ENCODE measurements at regions not wholly inside any gene's neighbourhood (a gene's known extent, or its start where the extent isn't known, plus 50 kb on each side); places are given as distances from the start of the nearest gene placed in this dataset.

DNA sequence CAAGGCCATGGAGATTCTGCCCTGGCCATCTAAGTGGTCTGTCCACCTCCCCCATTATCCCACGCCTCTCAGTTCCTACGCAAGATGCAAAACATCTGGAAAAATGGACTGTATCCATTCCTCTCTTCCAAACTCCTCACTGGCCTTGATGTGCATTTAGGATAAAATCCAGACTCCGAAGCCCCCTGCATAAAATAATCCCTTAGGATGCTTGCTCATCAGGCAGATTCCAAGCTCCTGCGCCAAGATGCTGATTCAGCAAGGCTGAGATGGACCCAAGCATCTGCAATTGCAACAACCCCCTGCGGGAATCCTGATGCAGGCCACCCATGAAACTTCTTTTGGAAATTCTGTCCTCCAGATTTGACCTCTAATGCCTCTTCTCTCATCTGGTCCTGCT is 81.6 kb downstream of the SPRING1 start:
- CTCF ChIA-PET: no interaction called here
- POLR2A ChIA-PET: no interaction called here

- ChIA-PET CTCF (no interaction called here), POLR2A (no interaction called here)
These were observed 83.6 kb downstream of the SPRING1 start for GRCh38 chr12:116654226-116654743.

DNA sequence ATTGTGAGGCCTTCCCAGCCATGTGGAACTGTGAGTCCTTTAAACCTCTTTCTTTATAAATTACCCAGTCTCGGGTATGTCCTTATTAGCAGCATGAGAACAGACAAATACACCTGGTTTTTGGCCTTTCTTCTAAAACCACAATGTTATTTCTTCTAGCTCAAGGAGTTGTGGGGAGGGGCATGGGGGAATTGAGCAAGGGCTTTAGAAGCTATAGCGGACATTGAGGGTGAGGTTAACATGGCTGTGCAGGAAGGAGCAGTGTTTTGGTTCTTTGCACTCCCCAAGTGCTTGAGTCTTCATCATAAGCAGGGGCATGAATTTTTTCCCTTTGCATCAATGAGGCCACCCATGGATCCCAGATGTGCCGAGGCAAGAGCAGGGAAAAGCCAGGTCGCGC is 86.8 kb downstream of the SPRING1 start:
- POLR2A ChIA-PET: no interaction called here
- CTCF ChIA-PET: no interaction called here

- CTCF ChIA-PET: no interaction called here
- POLR2A ChIA-PET: no interaction called here
These were observed 87.2 kb downstream of the SPRING1 start for GRCh38 chr12:116650585-116651087.

DNA sequence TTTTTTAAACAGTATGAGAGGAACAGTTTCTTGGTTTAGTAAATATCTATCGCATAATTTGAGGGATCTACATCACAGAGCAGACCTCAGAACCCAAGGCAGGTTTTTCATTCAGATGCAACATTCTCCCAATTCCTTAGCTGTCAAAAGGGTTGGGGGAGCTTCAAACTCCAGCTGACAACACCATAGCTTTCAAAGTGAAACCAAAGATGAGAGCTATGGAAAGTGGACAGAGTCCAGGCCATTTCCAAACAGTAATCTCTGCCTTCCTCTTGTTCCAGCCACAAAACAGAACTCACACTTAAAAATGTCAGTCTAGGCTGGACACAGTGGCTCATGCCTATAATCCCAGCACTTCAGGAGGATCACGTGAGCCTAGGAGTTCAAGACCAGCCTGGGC is 87.8 kb downstream of the SPRING1 start:
- ChIA-PET CTCF (no interaction called here), POLR2A (no interaction called here)

DNA sequence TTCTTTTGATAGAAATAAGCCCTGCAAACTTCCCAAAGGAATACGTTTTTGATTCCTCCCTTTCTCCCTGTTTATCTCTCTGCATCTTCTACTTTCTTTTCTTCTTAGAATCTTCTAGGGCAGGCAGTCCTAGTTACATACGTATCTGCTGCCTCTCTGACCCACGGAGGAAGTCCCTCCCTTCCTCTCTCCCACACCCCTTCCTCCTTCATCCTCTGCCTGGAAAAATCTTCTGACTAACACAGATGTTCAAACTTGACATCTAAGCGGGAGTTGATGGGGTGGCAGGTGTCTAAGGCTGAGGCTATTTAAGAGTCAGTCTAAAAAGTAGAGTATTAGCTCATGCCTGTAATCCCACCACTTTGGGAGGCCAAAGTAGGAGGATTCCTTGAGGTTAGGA is 88.6 kb downstream of the MAP1LC3B2 start:
- ChIA-PET POLR2A (no interaction called here), CTCF (no interaction called here)

- ChIA-PET POLR2A (no interaction called here), CTCF (no interaction called here)
These were observed 87.7 kb downstream of the MAP1LC3B2 start for GRCh38 chr12:116646901-116647300.

- ChIA-PET CTCF (no interaction called here), POLR2A (no interaction called here)
These were observed 85.6 kb downstream of the MAP1LC3B2 start for GRCh38 chr12:116644806-116645205.

GRCh38 chr12:116642683-116643082 is 83.5 kb downstream of the MAP1LC3B2 start:
- ChIA-PET CTCF (no interaction called here), POLR2A (no interaction called here)

GRCh38 chr12:116642106-116642505 is 82.9 kb downstream of the MAP1LC3B2 start:
- CTCF ChIA-PET: no interaction called here
- POLR2A ChIA-PET: no interaction called here

DNA sequence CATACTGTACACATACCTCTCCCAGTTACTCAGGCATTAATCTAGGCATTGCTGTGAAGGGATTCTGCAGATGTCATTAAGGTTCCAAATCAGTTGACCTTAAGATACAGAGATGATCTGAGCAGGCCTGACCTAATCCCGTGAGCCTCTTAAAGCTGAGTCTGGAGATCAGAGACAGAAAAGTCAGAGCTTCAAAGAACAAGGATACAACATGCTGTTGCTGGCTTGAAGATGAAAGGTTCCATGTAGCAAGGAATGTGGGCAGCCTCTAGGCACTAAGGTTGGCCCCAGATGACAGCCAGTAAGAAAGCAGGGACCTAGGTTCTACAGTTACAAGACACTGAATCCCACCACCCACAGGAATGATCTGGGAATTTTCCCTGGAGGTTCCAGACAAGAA is 81.1 kb downstream of the MAP1LC3B2 start:
- POLR2A ChIA-PET: no interaction called here
- CTCF ChIA-PET: no interaction called here

DNA sequence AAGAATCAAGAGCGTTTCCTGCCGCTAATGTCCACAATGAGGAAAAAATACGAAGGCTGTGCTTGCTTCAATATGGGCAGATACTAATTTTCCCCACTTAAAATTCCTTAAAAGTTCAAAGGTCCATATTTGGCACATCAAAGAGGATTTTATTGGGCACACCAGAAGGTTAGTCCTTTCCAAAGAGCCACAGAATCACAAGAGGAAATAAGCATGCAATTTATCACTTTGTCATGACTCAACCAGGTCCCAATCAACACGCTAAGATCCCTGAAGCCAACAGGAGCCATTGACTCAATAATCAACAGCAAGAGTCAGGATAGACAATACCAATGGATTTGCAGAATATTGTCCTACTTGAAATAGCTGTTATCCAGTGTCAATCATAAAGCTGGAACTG is 80.6 kb downstream of the MAP1LC3B2 start:
- POLR2A ChIA-PET: no interaction called here

DNA sequence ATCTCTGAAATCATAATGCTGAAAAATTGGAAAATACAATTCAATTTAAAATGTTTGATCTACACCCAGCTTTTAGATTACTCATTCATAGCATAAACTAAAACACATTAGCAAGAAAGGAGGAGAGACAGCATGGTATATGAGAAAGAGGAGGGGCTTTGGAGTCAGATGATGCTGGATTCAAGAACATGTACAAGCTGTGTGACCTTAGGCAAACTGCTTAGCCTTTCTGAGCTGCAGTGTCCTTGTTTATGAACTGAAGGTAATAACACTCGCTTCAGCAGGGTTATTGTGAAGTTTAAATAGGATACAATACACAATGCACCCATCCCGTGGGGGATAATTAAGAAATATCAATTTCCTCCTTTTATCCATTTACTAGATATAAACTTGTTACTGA is 79.2 kb downstream of the MAP1LC3B2 start:
- ChIA-PET CTCF (no interaction called here), POLR2A (no interaction called here)

More for the DNA sequence above, 80.6 kb downstream of the MAP1LC3B2 start:
- CTCF ChIA-PET: no interaction called here

DNA sequence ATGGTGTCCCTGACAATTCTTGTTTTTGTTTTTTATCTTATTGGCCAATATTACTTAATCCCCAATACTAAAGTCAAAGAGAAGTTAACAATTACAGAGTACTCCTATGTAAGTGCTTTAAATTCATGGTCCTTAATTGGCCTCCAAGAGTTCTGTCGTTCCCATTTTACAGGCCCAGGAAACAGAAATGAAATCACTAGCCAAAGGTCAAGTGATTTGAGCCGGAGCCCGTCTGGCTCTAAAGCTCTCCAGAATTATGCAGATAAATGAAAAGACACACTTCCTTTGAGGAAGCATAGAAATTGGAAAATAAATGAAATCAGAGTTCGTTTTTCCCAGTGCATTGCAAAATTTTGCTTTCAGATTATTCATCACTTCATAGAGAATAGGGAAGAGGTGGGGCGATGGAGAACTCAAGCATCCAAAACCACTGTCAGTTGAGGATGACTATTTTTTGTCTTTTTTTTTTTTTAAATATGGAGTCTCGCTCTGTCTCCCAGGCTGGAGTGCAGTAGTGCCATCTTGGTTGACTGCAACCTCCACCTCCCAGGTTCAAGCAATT is 78.5 kb downstream of the MAP1LC3B2 start:
- CTCF ChIA-PET: no interaction called here

GRCh38 chr12:116636608-116637519 is 77.7 kb downstream of the MAP1LC3B2 start:
- CTCF ChIA-PET: no interaction called here
- POLR2A ChIA-PET: no interaction called here

More for the DNA sequence above, 78.5 kb downstream of the MAP1LC3B2 start:
- POLR2A ChIA-PET: no interaction called here

GRCh38 chr12:116635487-116635886 is 76.3 kb downstream of the MAP1LC3B2 start:
- ChIA-PET CTCF (no interaction called here), POLR2A (no interaction called here)

DNA sequence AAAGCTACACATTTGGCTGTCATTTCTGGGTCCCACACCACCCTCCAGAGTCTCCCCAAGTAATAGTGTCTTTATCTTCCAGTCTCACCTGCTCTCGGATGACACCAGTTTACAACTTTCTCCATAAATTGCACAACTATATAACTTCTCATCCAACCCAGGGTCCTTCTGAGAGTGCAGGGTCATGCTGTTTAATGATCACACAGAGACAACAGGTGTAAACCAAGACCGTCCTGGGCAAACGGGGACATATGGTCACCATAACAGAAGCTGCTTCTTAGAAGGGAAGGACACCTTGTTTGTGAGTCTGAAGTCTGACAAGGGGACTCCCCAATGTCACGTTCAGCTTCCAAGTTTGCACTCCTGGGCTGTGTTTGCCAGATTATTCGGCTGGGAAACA is 74.3 kb downstream of the MAP1LC3B2 start:
- ChIA-PET POLR2A (no interaction called here), CTCF (no interaction called here)

- POLR2A ChIA-PET: no interaction called here
- CTCF ChIA-PET: no interaction called here
These were observed 72.4 kb downstream of the MAP1LC3B2 start for GRCh38 chr12:116631619-116632018.

DNA sequence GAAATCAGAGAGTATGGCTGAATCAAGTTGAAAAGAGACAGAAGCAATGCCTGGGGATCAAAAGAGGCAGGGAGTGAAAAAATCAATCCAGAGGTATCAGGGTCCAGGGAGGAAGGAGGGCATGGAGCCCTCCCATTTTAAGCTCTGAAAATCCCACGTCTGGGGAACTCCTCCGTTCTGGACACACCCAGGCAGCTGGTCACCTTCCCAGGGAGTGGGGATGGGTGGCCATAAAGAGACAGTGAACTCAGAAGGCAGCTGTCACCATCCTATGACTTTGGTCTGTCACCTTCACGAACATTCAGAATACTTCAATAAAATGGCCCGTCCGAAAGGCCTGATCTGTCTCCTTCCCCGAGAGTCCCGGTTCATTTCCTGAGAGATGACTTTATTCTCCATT is 71.6 kb downstream of the MAP1LC3B2 start:
- POLR2A ChIA-PET: no interaction called here

GRCh38 chr12:116629480-116629879 is 70.3 kb downstream of the MAP1LC3B2 start:
- ChIA-PET CTCF (no interaction called here), POLR2A (no interaction called here)

More for the DNA sequence above, 71.6 kb downstream of the MAP1LC3B2 start:
- CTCF ChIA-PET: no interaction called here

DNA sequence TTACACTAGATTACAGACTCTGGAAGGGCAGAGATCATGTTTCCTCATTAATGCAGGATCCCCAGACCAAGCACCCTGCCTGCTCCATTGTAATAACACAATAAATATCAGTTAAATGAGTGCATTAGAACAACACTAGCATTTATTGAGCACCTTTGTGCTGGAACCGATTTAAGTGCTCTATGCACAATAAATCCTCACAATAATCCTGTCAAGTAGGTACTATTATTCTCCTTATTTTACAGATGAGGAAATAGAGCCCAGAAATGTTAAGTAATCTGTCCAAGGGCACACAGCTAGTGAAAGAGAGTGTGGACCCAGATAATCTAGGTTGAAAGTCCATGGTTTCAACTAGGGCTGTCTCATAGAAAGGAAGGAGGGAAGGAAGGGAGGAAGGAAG is 69.8 kb downstream of the MAP1LC3B2 start:
- CTCF ChIA-PET: no interaction called here

DNA sequence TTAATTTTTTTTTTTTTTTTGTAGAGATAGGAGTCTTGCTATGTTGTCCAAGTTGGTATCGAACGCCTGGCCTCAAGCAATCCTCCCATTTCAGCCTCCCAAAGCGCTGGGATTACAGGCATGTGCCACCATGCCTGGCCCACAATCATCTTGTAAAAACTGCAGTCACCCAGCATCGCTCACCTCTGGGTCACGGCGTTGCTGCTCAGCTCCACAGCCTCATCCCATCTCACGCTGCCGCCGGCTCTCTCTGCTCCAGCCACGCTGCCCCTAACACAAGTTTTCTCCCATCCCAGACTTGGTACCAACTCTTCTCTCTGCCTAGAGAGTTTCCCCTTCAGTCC is 69.2 kb downstream of the MAP1LC3B2 start:
- CTCF ChIA-PET: no interaction called here
- POLR2A ChIA-PET: no interaction called here

More for the DNA sequence above, 69.8 kb downstream of the MAP1LC3B2 start:
- POLR2A ChIA-PET: no interaction called here
